ENCODE measurements at regions not wholly inside any gene's neighbourhood (a gene's known extent, or its start where the extent isn't known, plus 50 kb on each side); places are given as distances from the start of the nearest gene placed in this dataset.

GRCh38 chr13:34257966-34258365, 440.0 kb downstream of the RFC3 start:
- no peak for DNase-seq

DNA sequence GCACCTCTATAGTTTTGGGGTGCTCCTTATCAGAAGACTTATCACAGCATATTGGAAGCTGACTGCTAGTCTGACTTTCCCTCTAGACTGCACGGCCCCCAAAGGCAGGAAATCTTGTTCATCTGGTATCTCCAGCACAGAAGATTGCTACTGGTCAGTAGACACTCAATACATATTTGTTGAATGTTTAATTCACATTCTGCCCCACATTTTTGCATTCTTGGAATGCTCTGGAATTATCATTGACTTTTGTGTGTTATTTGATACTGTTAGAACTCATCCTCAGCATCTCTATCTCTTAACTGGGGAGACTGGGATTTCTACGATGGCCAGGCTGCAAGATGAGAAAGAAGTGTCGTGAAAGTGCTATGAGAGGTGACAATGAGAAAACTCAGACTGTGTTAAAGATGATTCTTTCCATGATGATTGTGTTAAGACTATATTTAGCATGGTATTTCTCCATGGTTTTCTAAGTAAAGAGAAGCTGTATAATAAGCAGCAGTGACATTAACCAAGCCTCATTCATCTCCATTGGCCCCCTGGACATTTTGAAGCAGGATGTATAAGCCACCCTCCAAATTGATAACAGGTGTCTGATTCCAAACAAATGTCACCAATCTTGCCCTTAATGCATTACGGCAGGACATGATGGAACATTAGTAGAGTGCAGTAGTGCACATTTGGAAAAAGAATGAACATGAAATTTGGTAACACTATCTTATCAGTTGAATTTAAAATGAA, 440.9 kb downstream of the RFC3 start:
- DNase-seq: no peak

GRCh38 chr13:34263681-34264080, 445.7 kb downstream of the RFC3 start:
- DNase-seq: no peak

DNA sequence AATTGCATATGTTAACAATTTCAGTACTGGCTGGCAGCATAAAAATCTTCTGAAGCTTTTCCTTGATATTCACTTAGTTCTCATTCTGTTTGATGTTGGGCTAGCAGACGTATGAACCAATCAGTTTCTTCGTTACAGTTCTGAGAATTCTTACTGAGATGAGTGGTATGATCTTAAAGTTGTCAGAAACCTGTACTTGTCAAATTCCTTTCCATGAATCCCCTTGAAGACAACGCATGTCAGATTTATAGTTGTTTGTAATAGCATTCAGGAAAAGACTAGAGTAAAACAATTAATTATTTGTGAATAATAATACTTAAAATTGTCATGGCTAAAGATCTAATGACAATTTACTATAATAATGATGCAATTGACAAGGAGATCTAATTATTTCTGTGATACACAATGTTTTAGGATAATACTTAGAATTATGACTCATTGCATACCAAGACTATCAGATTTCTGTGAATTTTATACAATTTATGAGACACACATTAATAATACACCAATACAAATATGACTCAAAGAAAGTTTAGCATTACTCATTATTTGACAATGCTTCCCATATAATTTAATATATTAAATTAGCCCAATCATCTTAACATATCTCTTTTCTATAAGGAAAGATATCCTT, 447.2 kb downstream of the RFC3 start:
- DNase-seq: no peak

GRCh38 chr13:34276764-34277163, 458.8 kb downstream of the RFC3 start:
- DNase-seq: no peak

GRCh38 chr13:34277936-34278335, 460.0 kb downstream of the RFC3 start:
- DNase-seq: no peak

DNA sequence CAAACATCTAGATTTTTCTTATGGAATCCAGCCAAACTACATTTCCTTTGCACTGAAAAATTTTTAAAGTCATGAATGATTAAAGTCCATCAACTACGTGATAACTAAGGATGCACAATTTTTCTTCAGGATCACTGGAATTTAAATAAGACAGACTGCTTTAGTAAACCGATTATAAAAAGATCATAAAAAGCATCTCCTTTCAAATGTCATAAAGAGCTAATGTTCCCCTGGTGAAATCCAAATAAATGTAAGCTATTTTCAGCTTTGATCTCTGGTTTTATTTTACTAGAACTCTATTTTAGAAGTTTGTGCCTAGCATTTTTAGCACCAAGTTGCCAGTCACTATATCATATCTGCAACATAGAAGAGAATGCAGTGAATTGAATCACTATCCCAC, 460.8 kb downstream of the RFC3 start:
- DNase-seq: no peak

DNA sequence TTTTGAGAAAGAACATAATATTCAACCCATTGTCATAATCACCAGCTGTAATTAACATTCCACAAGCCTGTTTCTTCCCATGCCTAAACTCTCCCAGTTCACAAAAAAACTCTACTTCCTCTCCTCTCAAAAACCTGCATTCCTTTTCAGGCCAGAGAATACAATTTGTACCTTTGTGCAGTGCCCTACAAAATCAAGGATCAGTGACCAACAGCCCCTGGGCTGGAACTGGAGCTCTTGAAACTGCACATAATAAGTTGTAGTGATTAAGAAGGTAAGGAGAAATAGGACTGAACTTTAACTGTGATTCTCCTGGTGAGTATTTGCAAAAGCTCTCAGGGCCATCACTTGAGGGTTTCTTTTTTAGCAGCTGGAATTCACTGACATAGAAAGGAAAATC, 472.7 kb downstream of the RFC3 start:
- no peak for DNase-seq

- no peak for DNase-seq
These were observed 476.7 kb downstream of the RFC3 start for GRCh38 chr13:34294483-34295129.

- no peak for DNase-seq
These were observed 482.6 kb downstream of the RFC3 start for GRCh38 chr13:34300559-34300958.

GRCh38 chr13:34302596-34302995, 484.6 kb downstream of the RFC3 start:
- no peak for DNase-seq

DNA sequence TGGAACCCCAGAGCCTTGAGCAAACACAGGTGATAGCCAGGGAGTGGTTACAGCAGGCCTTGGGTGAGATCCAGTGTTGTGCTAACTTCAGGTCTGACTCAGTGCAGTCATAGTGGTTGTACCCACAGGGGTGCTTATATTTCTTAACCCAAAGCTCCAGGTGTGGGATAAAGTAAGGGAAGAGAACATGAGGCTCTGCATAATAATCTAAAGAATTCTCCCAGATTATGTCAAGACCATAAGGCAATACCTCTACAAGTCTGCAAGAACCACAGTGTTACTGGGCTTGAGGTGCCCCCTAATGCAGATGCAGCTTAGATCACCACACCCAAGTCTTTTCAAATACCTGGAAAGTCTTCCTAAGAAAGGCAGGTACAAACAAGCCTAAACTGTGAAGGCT, 485.4 kb downstream of the RFC3 start:
- DNase-seq: no peak

DNA sequence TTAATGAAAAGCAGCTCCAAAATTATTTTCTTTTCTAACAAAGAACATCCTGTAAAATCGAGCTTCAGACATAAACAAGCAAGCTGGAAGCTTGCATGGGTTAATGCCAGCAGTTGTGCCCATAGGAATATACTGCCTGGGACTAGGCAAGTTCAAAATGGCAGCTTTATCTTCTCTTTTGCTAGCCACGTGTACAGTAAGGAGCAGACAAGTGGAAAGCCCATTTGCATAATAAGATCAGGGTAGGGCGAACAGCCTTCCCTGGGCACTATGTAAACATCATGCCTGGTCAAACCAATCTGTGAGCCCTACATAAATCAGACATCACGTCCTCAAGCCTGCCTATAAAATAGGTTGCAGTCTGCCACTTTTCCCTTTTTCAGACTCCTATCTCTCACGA, 489.7 kb downstream of the RFC3 start:
- DNase-seq: no peak

GRCh38 chr13:34308725-34309124, 490.8 kb downstream of the RFC3 start:
- DNase-seq: no peak

GRCh38 chr13:34310539-34310938, 492.6 kb downstream of the RFC3 start:
- DNase-seq: no peak

- DNase-seq: no peak
These were observed 493.3 kb downstream of the RFC3 start for GRCh38 chr13:34311251-34311650.

- DNase-seq: no peak
These were observed 494.6 kb downstream of the RFC3 start for GRCh38 chr13:34312578-34312977.

DNA sequence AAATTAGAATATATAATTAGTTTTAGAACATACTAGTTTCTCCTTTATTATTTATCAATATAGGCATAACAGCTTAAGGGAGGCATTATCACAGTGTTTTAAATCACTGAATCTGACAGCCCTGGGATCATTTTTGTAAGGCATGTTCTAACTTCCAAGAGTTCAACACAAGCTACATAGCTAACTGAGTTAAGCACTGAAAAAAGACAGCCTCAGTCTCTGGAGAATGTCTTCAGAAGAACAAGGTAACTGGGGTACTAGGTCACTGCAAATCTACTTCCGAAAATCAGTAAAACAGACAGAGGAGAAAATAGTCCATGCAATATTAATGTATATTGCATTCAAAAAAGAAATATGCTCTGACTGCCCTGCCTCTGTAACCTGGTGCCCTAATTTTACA, 502.1 kb downstream of the RFC3 start:
- no peak for DNase-seq

DNA sequence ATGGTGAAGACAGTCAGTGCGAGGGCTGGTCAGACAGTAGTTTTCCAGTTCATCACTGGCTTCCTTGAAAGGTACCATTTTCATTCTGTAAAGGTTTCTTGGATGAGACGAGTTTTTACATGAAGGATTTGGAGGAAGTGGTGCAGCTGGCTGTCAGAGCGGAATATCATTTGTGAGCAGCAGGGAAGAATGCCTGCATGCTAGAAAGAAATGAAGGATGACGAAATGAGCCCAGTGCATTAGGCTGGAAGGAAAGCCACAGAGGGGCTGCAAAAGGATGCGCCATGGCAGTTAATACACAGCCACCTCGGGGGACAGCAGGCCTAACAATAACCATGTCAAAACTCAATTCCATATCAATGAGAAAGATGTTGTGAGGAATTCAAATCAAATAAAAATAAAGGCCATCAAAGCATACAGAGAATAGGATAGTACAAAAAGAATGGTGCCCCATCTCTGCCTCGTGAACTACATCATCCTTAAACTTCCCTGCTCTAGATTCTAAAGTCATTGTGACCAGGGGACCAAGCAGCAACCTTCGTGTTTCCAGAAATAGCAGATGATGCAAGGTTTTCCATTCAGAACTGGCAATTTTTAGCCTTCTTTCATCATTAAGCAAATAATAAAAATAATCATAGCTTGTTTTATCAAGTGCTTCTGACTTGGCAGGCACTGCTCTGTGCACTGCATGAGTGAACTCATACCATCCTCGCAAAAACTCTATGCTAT, 504.2 kb downstream of the RFC3 start:
- no peak for DNase-seq

DNA sequence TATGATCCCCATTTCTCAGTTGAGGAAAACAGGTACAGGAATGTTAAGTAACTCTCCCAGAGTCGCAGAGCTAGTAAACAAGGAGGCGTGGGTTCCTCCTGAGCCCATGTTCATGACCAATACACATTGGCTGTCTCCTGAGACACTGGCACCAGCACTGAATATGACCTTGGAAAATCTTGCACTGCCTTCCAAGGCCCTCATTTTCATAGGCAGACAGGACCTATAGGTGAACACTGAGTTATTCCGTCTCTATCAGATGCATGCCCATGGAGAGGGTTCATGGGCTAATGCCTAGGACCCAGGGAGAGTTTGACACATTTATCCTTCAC, 504.8 kb downstream of the RFC3 start:
- no peak for DNase-seq

- DNase-seq: no peak
These were observed 517.4 kb downstream of the RFC3 start for GRCh38 chr13:34335014-34336007.

DNA sequence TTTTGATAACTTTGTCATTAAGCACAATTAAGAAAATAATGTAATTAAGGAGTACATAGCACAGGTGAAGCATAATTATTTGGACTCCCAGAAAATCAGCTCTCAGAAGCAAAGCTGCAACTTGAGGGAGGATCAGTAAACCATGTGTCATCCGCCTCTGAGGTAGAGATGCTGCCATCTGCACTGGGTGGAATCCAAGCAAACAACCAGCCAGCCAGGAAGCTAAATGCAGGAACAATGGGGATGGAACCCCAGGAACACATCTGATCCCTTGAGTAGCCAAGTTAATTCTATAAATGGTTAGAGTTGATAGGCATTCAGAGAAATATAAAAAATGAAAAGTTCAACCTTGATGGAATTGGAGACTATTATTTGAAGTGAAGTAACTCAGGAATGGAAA, 520.2 kb downstream of the RFC3 start:
- DNase-seq: no peak

DNA sequence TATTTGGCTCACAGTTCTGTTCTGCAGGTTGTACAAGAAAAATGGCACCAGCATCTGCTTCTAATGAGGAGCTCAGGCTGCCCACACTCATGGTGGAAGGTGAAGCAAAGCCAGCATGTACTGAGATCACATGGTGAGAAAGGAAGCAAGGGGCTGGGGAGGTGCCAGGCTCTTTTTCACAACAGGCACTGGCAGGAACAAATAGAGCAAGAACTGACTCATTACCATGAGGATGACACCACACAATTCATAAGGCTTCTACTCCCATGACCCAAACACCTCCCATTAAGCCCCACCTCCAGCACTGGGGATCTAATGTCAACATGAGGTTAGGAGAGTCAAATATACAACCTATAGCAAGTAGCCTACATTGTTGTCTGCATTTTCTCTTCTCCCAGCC, 522.6 kb downstream of the RFC3 start:
- DNase-seq: no peak
